Thymus (tissue), 11 donors: ENCODE measurements at regions not wholly inside any gene's neighbourhood (a gene's known extent, or its start where the extent isn't known, plus 50 kb on each side); places are given as distances from the start of the nearest gene placed in this dataset.
"Not testable (repeated sequence)": the region's sequence is repeated elsewhere in the genome, so short reads cannot be mapped to it uniquely, and the experiment has no call there.

Source experiments
- DNase-seq, 9 donors: peaks; one replicate each; pipeline ENCODE4 v3.0.0-alpha.2; 2013; ENCODE audit warnings: low spot score in 9 of 9, low read depth in 6 of 9, missing footprints in 1 of 9
- H3K27ac ChIP-seq, 2 donors: one replicate each; pipeline ENCODE4 v1.5.1; 2013; ENCODE audit warnings: control low read depth in 1 of 2, low read depth in 1 of 2, low read length in 1 of 2, mild to moderate bottlenecking in 1 of 2, moderate library complexity in 1 of 2
- H3K27me3 ChIP-seq, 2 donors: one replicate each; pipeline ENCODE4 v1.5.1; 2013; ENCODE audit warnings: low read length in 1 of 2; ENCODE audit not compliant: control insufficient read depth in 2 of 2, insufficient read depth in 1 of 2
- H3K36me3 ChIP-seq, 2 donors: one replicate each; pipeline ENCODE4 v1.5.1; 2013; ENCODE audit warnings: low read length in 1 of 2, mild to moderate bottlenecking in 1 of 2, moderate library complexity in 1 of 2; ENCODE audit not compliant: control insufficient read depth in 2 of 2, insufficient read depth in 2 of 2
- H3K4me1 ChIP-seq, 2 donors: one replicate each; pipeline ENCODE4 v1.5.1; 2013; ENCODE audit warnings: low read length in 2 of 2; ENCODE audit not compliant: control insufficient read depth in 2 of 2, insufficient read depth in 2 of 2
- H3K4me3 ChIP-seq, 2 donors: one replicate each; pipeline ENCODE4 v1.5.1; 2013; ENCODE audit warnings: low read length in 2 of 2, control low read depth in 1 of 2, mild to moderate bottlenecking in 1 of 2
- H3K9me3 ChIP-seq, 2 donors: one replicate each; pipeline ENCODE4 v1.5.1; 2013; ENCODE audit warnings: low read length in 1 of 2, mild to moderate bottlenecking in 1 of 2; ENCODE audit not compliant: control insufficient read depth in 2 of 2, insufficient read depth in 1 of 2
- WGBS: extraction: QIAGEN DNeasy Blood & Tissue Kit; methylation state at CpG from one replicate; pipeline ENCODE4 v1.1.7; 2013; 5-methylcytosine and 5-hydroxymethylcytosine counted together
- donor health status: healthy.

GRCh38 chr4:148542922-148543623 lies 100.9 kb upstream of the NR3C2 start:
- Histone ChIP-seq H3K27me3 (no peaks in the 10 kb centered on the region), H3K9me3 (no peaks in the 10 kb centered on the region), H3K36me3 (no peaks in the 10 kb centered on the region), H3K27ac (no peak overlapping the region), H3K4me3 (no peak overlapping the region), H3K4me1 (no peaks in the 10 kb centered on the region)
- DNase-seq, result no peak
- 95% methylated on average over 4 of the region's 4 CpGs for WGBS

GRCh38 chr4:148540622-148541326 lies 98.6 kb upstream of the NR3C2 start:
- H3K4me1 ChIP-seq, result no peaks in the 10 kb centered on the region
- H3K9me3 ChIP-seq, result peaks cover 0 to 4% of the 10 kb centered on the region in 2 donors
- no peak overlapping the region for H3K27ac ChIP-seq
- 95% methylated on average over 4 of the region's 4 CpGs for WGBS
- no peak for DNase-seq
- H3K36me3 ChIP-seq, result no peaks in the 10 kb centered on the region
- no peak overlapping the region for H3K4me3 ChIP-seq
- no peaks in the 10 kb centered on the region for H3K27me3 ChIP-seq

- DNase-seq, result no peak
These were observed 97.2 kb upstream of the NR3C2 start for GRCh38 chr4:148539387-148539786.

GRCh38 chr4:148533851-148534250 lies 91.6 kb upstream of the NR3C2 start:
- H3K9me3 ChIP-seq, result peaks cover 0 to 11% of the 10 kb centered on the region in 2 donors
- DNase-seq, H3K4me3 ChIP-seq, H3K27me3 ChIP-seq, H3K36me3 ChIP-seq, H3K4me1 ChIP-seq, H3K27ac ChIP-seq: not testable (repeated sequence)
- 97% methylated on average over 1 of the region's 1 CpG for WGBS

More at GRCh38 chr4:148539387-148539786, 97.2 kb upstream of the NR3C2 start:
- Histone ChIP-seq H3K4me1 (no peaks in the 10 kb centered on the region), H3K4me3 (no peak overlapping the region), H3K27me3 (no peaks in the 10 kb centered on the region), H3K36me3 (no peaks in the 10 kb centered on the region), H3K9me3 (peaks cover 0 to 11% of the 10 kb centered on the region in 2 donors), H3K27ac (no peak overlapping the region)
- WGBS, result 95% methylated on average over 3 of the region's 3 CpGs

- no peak overlapping the region for H3K4me3 ChIP-seq
- no peaks in the 10 kb centered on the region for H3K36me3 ChIP-seq
- DNase-seq, result no peak
- H3K4me1 ChIP-seq, result no peaks in the 10 kb centered on the region
- H3K9me3 ChIP-seq, result peaks cover 0 to 3% of the 10 kb centered on the region in 2 donors
- no peaks in the 10 kb centered on the region for H3K27me3 ChIP-seq
- H3K27ac ChIP-seq, result no peak overlapping the region
These were observed 87.9 kb upstream of the NR3C2 start for GRCh38 chr4:148530114-148530513.

- H3K27me3 ChIP-seq, result no peaks in the 10 kb centered on the region
- no peaks in the 10 kb centered on the region for H3K36me3 ChIP-seq
- peaks cover 0 to 2% of the 10 kb centered on the region in 2 donors for H3K9me3 ChIP-seq
- no peaks in the 10 kb centered on the region for H3K4me1 ChIP-seq
- no peak overlapping the region for H3K4me3 ChIP-seq
- no peak for DNase-seq
- no peak overlapping the region for H3K27ac ChIP-seq
These were observed 85.4 kb upstream of the NR3C2 start for GRCh38 chr4:148527571-148527970.

- no peaks in the 10 kb centered on the region for H3K4me1 ChIP-seq
- H3K27ac ChIP-seq, result no peak overlapping the region
- DNase-seq, result no peak
- no peak overlapping the region for H3K4me3 ChIP-seq
- 94% methylated on average over 4 of the region's 4 CpGs for WGBS
- H3K36me3 ChIP-seq, result no peaks in the 10 kb centered on the region
- H3K27me3 ChIP-seq, result no peaks in the 10 kb centered on the region
- peaks cover 0 to 9% of the 10 kb centered on the region in 2 donors for H3K9me3 ChIP-seq
These were observed 80.8 kb upstream of the NR3C2 start for GRCh38 chr4:148522995-148523394.

GRCh38 chr4:148515248-148515647 lies 73.0 kb upstream of the NR3C2 start:
- Histone ChIP-seq H3K4me3 (no peak overlapping the region), H3K36me3 (no peaks in the 10 kb centered on the region), H3K27me3 (no peaks in the 10 kb centered on the region), H3K9me3 (no peaks in the 10 kb centered on the region), H3K27ac (no peak overlapping the region), H3K4me1 (no peaks in the 10 kb centered on the region)
- DNase-seq, result no peak
- WGBS, result 61% methylated on average over 1 of the region's 1 CpG

GRCh38 chr4:148514581-148514980 lies 72.4 kb upstream of the NR3C2 start:
- WGBS, result 89% methylated on average over 2 of the region's 2 CpGs
- Histone ChIP-seq H3K9me3 (no peaks in the 10 kb centered on the region), H3K4me3 (no peak overlapping the region)

More at GRCh38 chr4:148514581-148514980, 72.4 kb upstream of the NR3C2 start:
- DNase-seq, result no peak
- Histone ChIP-seq H3K27me3 (no peaks in the 10 kb centered on the region), H3K4me1 (no peaks in the 10 kb centered on the region), H3K27ac (no peak overlapping the region), H3K36me3 (no peaks in the 10 kb centered on the region)
